IMR-90 (cell line): ENCODE measurements at regions not wholly inside any gene's neighbourhood (a gene's known extent, or its start where the extent isn't known, plus 50 kb on each side); places are given as distances from the start of the nearest gene placed in this dataset.

Source experiments
- ATAC-seq: fragments of 200-7000 bp; cut with Tn5 transposase; 2 replicates; pipeline ENCODE4 v1.9.1; 2020; ENCODE audit warnings: low read depth, mild to moderate bottlenecking, moderate library complexity
- BruUV-seq: library from RNA; stranded (reverse); fragments of 400-500 nt; replicated peaks from 2 replicates; lab custom pipeline; 2021; lab: Mats Ljungman, UMichigan
- CTCF ChIA-PET: fragments of 300-600 bp; formaldehyde crosslinking; extraction: SDS; loops from one replicate; lab custom pipeline; 2021; ENCODE audit warnings: antibody characterized with exemption; lab: Yijun Ruan, JAX
- POLR2A ChIA-PET: fragments of 300-600 bp; sonication (Branson Sonifier 250); formaldehyde crosslinking; loops from one replicate; lab custom pipeline; 2022; ENCODE audit warnings: antibody characterized with exemption; ENCODE audit not compliant: unreplicated experiment; lab: Charles Lee
- DNase-seq: peaks from one replicate; pipeline ENCODE4 v3.0.0; 2013
- H2AFZ ChIP-seq: replicated peaks from 2 replicates; pipeline ENCODE3; 2013; ENCODE audit warnings: low read length, mild to moderate bottlenecking; ENCODE audit not compliant: poor library complexity
- H2AK5ac ChIP-seq: 2 replicates; pipeline ENCODE4 v1.6.1; 2013; ENCODE audit warnings: low read depth, low read length, inconsistent platforms
- H2AK9ac ChIP-seq: replicated peaks from 2 replicates; pipeline ENCODE3; 2013; ENCODE audit warnings: mild to moderate bottlenecking, low read depth, low read length, moderate library complexity; ENCODE audit not compliant: poor library complexity
- H2BK120ac ChIP-seq: 2 replicates; pipeline ENCODE4 v1.6.1; 2013; ENCODE audit warnings: low read depth, low read length, inconsistent platforms
- H2BK15ac ChIP-seq: 3 replicates; pipeline ENCODE4 v1.6.1; 2013; ENCODE audit warnings: low read depth, low read length, inconsistent platforms
- H2BK20ac ChIP-seq: 2 replicates; pipeline ENCODE4 v1.6.1; 2013; ENCODE audit warnings: low read depth, mild to moderate bottlenecking, inconsistent platforms, low read length, moderate library complexity
- H2BK5ac ChIP-seq: 2 replicates; pipeline ENCODE4 v1.6.1; 2013; ENCODE audit warnings: mild to moderate bottlenecking, low read depth, low read length, inconsistent platforms; ENCODE audit not compliant: poor library complexity, severe bottlenecking
- H3K14ac ChIP-seq: replicated peaks from 2 replicates; pipeline ENCODE4 v1.6.1; 2013; ENCODE audit warnings: low read depth, low read length, inconsistent platforms
- H3K18ac ChIP-seq: 2 replicates; pipeline ENCODE4 v1.6.1; 2013; ENCODE audit warnings: low read depth, low read length, control low read depth
- H3K23ac ChIP-seq: 2 replicates; pipeline ENCODE4 v1.6.1; 2013; ENCODE audit warnings: low read depth, low read length, inconsistent platforms
- H3K27ac ChIP-seq: 2 replicates; pipeline ENCODE4 v1.5.1; 2013; ENCODE audit warnings: mild to moderate bottlenecking, control low read depth, low read length; ENCODE audit not compliant: insufficient read depth
- H3K27me3 ChIP-seq: 2 replicates; pipeline ENCODE4 v1.6.1; 2013; ENCODE audit warnings: low read length; ENCODE audit not compliant: control insufficient read depth, insufficient read depth
- H3K36me3 ChIP-seq: 2 replicates; pipeline ENCODE4 v1.6.1; 2013; ENCODE audit warnings: low read length, mixed read lengths; ENCODE audit not compliant: control insufficient read depth, insufficient read depth
- H3K4ac ChIP-seq: 2 replicates; pipeline ENCODE4 v1.6.1; 2013; ENCODE audit warnings: low read depth, low read length, inconsistent platforms
- H3K4me1 ChIP-seq: 2 replicates; pipeline ENCODE4 v1.6.1; 2013; ENCODE audit warnings: low read length, mixed read lengths; ENCODE audit not compliant: control insufficient read depth, insufficient read depth
- H3K4me2 ChIP-seq: 2 replicates; pipeline ENCODE4 v1.6.1; 2013; ENCODE audit warnings: low read depth, mild to moderate bottlenecking, control low read depth, low read length, moderate library complexity
- H3K4me3 ChIP-seq: 2 replicates; pipeline ENCODE4 v1.5.1; 2013; ENCODE audit warnings: low read depth, mild to moderate bottlenecking, control low read depth, low read length, moderate library complexity; ENCODE audit not compliant: insufficient read depth
- H3K56ac ChIP-seq: 2 replicates; pipeline ENCODE4 v1.6.1; 2013; ENCODE audit warnings: low read length, inconsistent platforms; ENCODE audit not compliant: insufficient read depth; ENCODE audit errors: extremely low read depth
- H3K79me1 ChIP-seq, 2 experiments: 2 replicates each; pipeline ENCODE4 v1.6.1; 2013; ENCODE audit warnings: low read length in 2 of 2, inconsistent platforms in 1 of 2, low read depth in 1 of 2
- H3K9ac ChIP-seq: 2 replicates; pipeline ENCODE4 v1.6.1; 2013; ENCODE audit warnings: low read depth, low read length, control low read depth
- H3K9me1 ChIP-seq: 2 replicates; pipeline ENCODE4 v1.6.1; 2013; ENCODE audit warnings: low read length, inconsistent platforms; ENCODE audit not compliant: insufficient read depth
- H3K9me3 ChIP-seq: 2 replicates; pipeline ENCODE4 v1.6.1; 2013; ENCODE audit warnings: low read length; ENCODE audit not compliant: control insufficient read depth, insufficient read depth
- H4K20me1 ChIP-seq: 2 replicates; pipeline ENCODE4 v1.6.1; 2013; ENCODE audit warnings: low read length, inconsistent platforms; ENCODE audit not compliant: insufficient read depth
- H4K5ac ChIP-seq: 2 replicates; pipeline ENCODE4 v1.6.1; 2013; ENCODE audit warnings: mild to moderate bottlenecking, low read depth, low read length, control low read depth
- H4K8ac ChIP-seq, 2 experiments: 2 replicates each; pipeline ENCODE4 v1.6.1; 2013; ENCODE audit warnings: low read depth in 2 of 2, low read length in 2 of 2, control low read depth in 1 of 2, inconsistent platforms in 1 of 2
- H4K91ac ChIP-seq: 2 replicates; pipeline ENCODE4 v1.6.1; 2013; ENCODE audit warnings: low read depth, low read length, inconsistent platforms; ENCODE audit not compliant: insufficient read depth
- BHLHE40 ChIP-seq: fragments of 150-350 bp; IDR thresholded peaks from 2 replicates; pipeline ENCODE4 v1.6.1; 2016; ENCODE audit warnings: mild to moderate bottlenecking, low read depth, low read length
- CEBPB ChIP-seq: IDR thresholded peaks from 2 replicates; pipeline ENCODE4 v1.6.1; 2012; ENCODE audit warnings: low read depth, low read length, improper control_type of control experiment
- CHD1 ChIP-seq: IDR thresholded peaks from 2 replicates; pipeline ENCODE4 v1.6.1; 2012; ENCODE audit warnings: low read depth, low read length, improper control_type of control experiment
- CTCF ChIP-seq: conservative IDR thresholded peaks from 2 replicates; pipeline ENCODE4 v1.5.1; 2012; ENCODE audit warnings: mild to moderate bottlenecking, low read depth, low read length, improper control_type of control experiment
- ELK1 ChIP-seq: fragments of 150-350 bp; IDR thresholded peaks from 2 replicates; pipeline ENCODE4 v1.6.1; 2016; ENCODE audit warnings: low read depth, mild to moderate bottlenecking, low read length, moderate library complexity, borderline replicate concordance
- FOS ChIP-seq: fragments of 150-350 bp; IDR thresholded peaks from 2 replicates; pipeline ENCODE4 v1.6.1; 2016; ENCODE audit warnings: low read depth, low read length
- MAFK ChIP-seq: IDR thresholded peaks from 2 replicates; pipeline ENCODE4 v1.6.1; 2012; ENCODE audit warnings: low read depth, low read length, improper control_type of control experiment
- MAZ ChIP-seq: IDR thresholded peaks from 2 replicates; pipeline ENCODE4 v1.6.1; 2012; ENCODE audit warnings: low read depth, mild to moderate bottlenecking, low read length, improper control_type of control experiment, moderate library complexity, borderline replicate concordance
- MXI1 ChIP-seq: IDR thresholded peaks from 2 replicates; pipeline ENCODE4 v1.6.1; 2012; ENCODE audit warnings: low read depth, mild to moderate bottlenecking, low read length, moderate library complexity, borderline replicate concordance
- NFE2L2 ChIP-seq: fragments of 150-350 bp; IDR thresholded peaks from 2 replicates; pipeline ENCODE4 v1.6.1; 2016; ENCODE audit warnings: low read depth, mild to moderate bottlenecking, low read length
- POLR2A ChIP-seq: IDR thresholded peaks from 2 replicates; pipeline ENCODE4 v1.6.1; 2012; ENCODE audit warnings: mild to moderate bottlenecking, low read depth, low read length
- RAD21 ChIP-seq: IDR thresholded peaks from 2 replicates; pipeline ENCODE4 v1.6.1; 2012; ENCODE audit warnings: low read length, improper control_type of control experiment
- RCOR1 ChIP-seq: IDR thresholded peaks from 2 replicates; pipeline ENCODE4 v1.6.1; 2012; ENCODE audit warnings: mild to moderate bottlenecking, low read length, improper control_type of control experiment; ENCODE audit not compliant: insufficient replicate concordance
- RFX5 ChIP-seq: IDR thresholded peaks from 2 replicates; pipeline ENCODE4 v1.8.0; 2012; ENCODE audit warnings: low read depth, mild to moderate bottlenecking, low read length, moderate library complexity
- SMC3 ChIP-seq: fragments of 150-350 bp; IDR thresholded peaks from 2 replicates; pipeline ENCODE4 v1.6.1; 2016; ENCODE audit warnings: low read depth, mild to moderate bottlenecking, antibody characterized with exemption, low read length, moderate library complexity
- USF2 ChIP-seq: fragments of 150-350 bp; IDR thresholded peaks from 2 replicates; pipeline ENCODE4 v1.6.1; 2017; ENCODE audit warnings: mild to moderate bottlenecking, antibody characterized with exemption, low read length, low read depth
- WGBS, 2 experiments: methylation state at CpG; one replicate each; pipeline versions ENCODE4 v1.1.5 to v1.1.7; 2013; ENCODE audit warnings: missing lambda C conversion rate in 2 of 2; ENCODE audit not compliant: insufficient read length in 1 of 2; ENCODE audit errors: extremely low coverage in 2 of 2; 5-methylcytosine and 5-hydroxymethylcytosine counted together
- dilution Hi-C: fragments of 300-500 bp; cut with HindIII; formaldehyde crosslinking; loops from one replicate; pipeline ENCODE4 v1.14.3; 2018; ENCODE audit warnings: low sequenced_read_pairs; ENCODE audit not compliant: unreplicated experiment
- in situ Hi-C: fragments of 300-500 bp; cut with MboI; formaldehyde crosslinking; loops from 3 replicates; pipeline ENCODE4 v1.14.3; 2019; ENCODE audit warnings: low sequenced_read_pairs, inconsistent platforms, mixed read lengths
- intact Hi-C: fragments of 100-400 bp; cut with micrococcal nuclease; formaldehyde crosslinking; loops from 2 replicates; pipeline ENCODE4 v1.10.0; 2022

- Histone ChIP-seq H3K9ac (no peak overlapping the region), H3K9me3 (no peaks in the 10 kb centered on the region), H4K5ac (no peak overlapping the region), H2BK20ac (no peak overlapping the region), H3K36me3 (no peaks in the 10 kb centered on the region), H3K27me3 (no peaks in the 10 kb centered on the region), H4K20me1 (no peaks in the 10 kb centered on the region), H3K56ac (no peak overlapping the region), H4K91ac (no peak overlapping the region), H2BK15ac (no peak overlapping the region), H2AK5ac (no peak overlapping the region), H3K23ac (no peak overlapping the region), H3K14ac (no peak overlapping the region), H3K79me1 (no peaks in the 10 kb centered on the region), H2BK5ac (no peak overlapping the region), H2AFZ (no peak overlapping the region), H2AK9ac (no peak overlapping the region), H3K4me1 (no peaks in the 10 kb centered on the region), H3K27ac (no peak overlapping the region), H3K4me3 (no peak overlapping the region), H3K9me1 (no peaks in the 10 kb centered on the region), H3K4me2 (no peak overlapping the region), H3K4ac (no peak overlapping the region), H4K8ac (no peak overlapping the region), H2BK120ac (no peak overlapping the region), H3K18ac (no peak overlapping the region)
- dilution Hi-C loops (no loop called here), in situ Hi-C loops (no loop called here), intact Hi-C loops (no loop called here)
- TF ChIP-seq POLR2A: no peak
- no peak for TF ChIP-seq CTCF
- no peak for TF ChIP-seq RCOR1
- TF ChIP-seq USF2: no peak
- TF ChIP-seq ELK1: no peak
- TF ChIP-seq RFX5: no peak
- no peak for TF ChIP-seq MAFK
- TF ChIP-seq MXI1: no peak
- TF ChIP-seq FOS: no peak
- TF ChIP-seq RAD21: no peak
- TF ChIP-seq CHD1: no peak
- no peak for TF ChIP-seq CEBPB
- no peak for TF ChIP-seq BHLHE40
- no peak for TF ChIP-seq MAZ
- no peak for TF ChIP-seq NFE2L2
- no peak for TF ChIP-seq SMC3
- DNase-seq (no peak), ATAC-seq (no peak)
- CTCF ChIA-PET: interaction anchor here (0.6 kb wide), 1 partner anchor 374 kb away, joined by 3 read pairs; no protein-coding TSS in a partner anchor
- no TSS peak for BruUV-seq
- POLR2A ChIA-PET: no interaction called here
- WGBS, 2 experiments: no CpG with 5 or more reads among the region's 3 CpGs
Observed at GRCh38 chr6:67412035-67412434, 1223.0 kb upstream of the ADGRB3 start.
